ENCODE measurements at regions not wholly inside any gene's neighbourhood (a gene's known extent, or its start where the extent isn't known, plus 50 kb on each side); places are given as distances from the start of the nearest gene placed in this dataset.
"Not testable (repeated sequence)": the region's sequence is repeated elsewhere in the genome, so short reads cannot be mapped to it uniquely, and the experiment has no call there.

DNA sequence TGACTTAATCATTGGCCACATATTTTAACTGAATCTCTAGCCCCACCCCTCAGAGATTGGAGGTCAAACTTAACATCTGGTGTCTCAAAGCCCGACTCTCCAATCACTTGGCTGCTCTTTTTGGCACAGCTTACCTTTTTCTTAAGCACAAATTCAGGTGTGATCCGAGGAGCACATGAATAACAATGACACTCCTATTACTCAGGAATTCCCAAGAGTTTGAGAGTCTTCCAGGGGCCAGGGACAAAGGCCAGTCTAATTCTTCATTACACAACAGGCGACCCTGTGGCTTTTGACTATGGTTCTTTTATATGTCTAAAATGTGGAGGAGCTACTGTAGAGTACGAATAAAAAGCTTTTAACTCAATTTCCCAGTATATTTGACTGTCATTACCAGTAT is 190.7 kb upstream of the FAM240B start:
- H3K4me1 ChIP-seq (replicated peaks in 1 of 2); ATAC-seq (replicated peaks in 6 of 8): not testable (repeated sequence)
- WGBS, 10 experiments = no CpG with 5 or more reads among the region's 4 CpGs

DNA sequence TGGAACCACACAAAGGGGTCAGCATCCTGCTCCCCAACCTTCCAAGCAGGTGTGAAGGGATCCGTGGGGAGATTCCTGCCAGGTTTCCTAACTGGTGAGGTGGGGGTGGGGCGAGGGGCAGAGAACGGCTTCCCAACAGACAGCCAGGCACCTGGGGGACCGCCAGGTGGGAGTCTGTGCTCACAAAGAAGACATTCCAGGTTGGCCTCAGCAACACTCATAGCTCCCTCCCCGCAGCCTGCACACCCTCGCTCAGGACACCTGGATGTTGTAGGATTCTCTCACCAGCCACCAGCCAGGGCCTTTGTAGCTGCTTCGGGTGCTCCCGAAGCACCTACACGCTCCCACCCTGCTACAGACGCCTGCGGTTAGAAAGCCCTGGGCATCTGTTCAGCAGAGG is 184.8 kb upstream of the FAM240B start:
- H3K4me1 ChIP-seq (replicated peaks in 1 of 2); H3K27ac ChIP-seq; H3K4me3 ChIP-seq; ATAC-seq (replicated peaks in 6 of 8); in situ Hi-C loops (cut with MboI; ENCODE audit: low pct_unique_long_range_greater_than_20kb in 2 of 9, low sequenced_read_pairs in 9 of 9, unreplicated experiment in 9 of 9): not testable (repeated sequence)
- WGBS, 10 experiments = no CpG with 5 or more reads among the region's 11 CpGs

More for the DNA sequence above, 190.7 kb upstream of the FAM240B start:
- H3K27ac ChIP-seq; H3K4me3 ChIP-seq; in situ Hi-C loops (cut with MboI; ENCODE audit: low pct_unique_long_range_greater_than_20kb in 2 of 9, low sequenced_read_pairs in 9 of 9, unreplicated experiment in 9 of 9): not testable (repeated sequence)

DNA sequence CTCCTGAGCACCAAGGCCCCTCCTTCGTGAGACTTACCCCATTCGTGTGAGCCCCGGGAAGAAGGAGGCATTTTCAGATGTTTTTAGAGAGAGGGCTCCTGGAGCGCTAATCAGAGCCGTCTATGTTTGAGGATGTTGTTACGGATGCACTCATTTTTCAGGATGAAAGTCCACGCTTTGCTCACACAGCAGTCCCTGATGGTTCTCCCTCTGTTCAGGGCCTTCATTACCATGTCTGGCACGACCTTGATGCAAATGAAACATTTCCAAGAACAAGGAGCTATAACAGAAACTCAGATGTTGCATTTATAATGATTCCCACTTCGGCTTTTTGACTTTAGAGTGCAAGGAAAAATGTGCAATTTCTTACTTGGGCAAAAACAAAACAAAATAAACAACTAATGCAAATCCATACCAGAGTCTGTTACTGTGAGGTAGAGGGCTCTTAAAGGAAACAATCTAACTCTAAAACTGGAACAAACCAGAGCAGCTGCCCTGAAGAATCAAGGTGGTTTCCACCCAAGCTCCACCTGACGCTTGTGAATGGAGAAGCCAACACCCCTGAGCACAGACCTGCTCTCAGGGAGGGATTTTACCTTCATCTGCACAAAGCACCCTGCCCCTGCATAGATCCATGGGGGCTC is 181.7 kb upstream of the FAM240B start:
- H3K4me1 ChIP-seq (replicated peaks in 1 of 2); H3K4me3 ChIP-seq; H3K27ac ChIP-seq; in situ Hi-C loops (cut with MboI; ENCODE audit: low pct_unique_long_range_greater_than_20kb in 2 of 9, low sequenced_read_pairs in 9 of 9, unreplicated experiment in 9 of 9): not testable (repeated sequence)
- ATAC-seq (replicated peaks in 6 of 8) = peak in 5 of 8 experiments; percentile 23 to 91 (median 73)
- WGBS, 10 experiments = no CpG with 5 or more reads among the region's 10 CpGs

DNA sequence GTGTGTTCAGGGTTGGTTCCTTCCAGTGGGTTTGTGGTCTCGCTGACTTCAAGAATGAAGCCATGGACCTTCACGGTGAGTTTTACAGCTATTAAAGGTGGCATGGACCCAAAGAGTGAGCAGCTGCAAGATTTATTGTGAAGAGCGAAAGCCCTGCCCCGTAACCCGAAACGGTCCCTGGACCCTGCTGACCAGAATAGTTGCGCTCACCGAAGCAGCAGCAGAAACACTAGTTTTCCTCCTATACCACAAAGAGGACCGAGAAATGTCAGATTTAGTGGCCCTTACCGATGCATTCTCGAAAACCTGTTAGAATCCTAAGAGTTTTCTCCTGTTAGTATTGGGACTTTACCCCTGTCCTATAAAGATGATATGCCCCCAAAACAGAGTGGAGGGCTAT is 176.5 kb upstream of the FAM240B start:
- H3K27ac ChIP-seq; ATAC-seq (replicated peaks in 6 of 8); in situ Hi-C loops (cut with MboI; ENCODE audit: low pct_unique_long_range_greater_than_20kb in 2 of 9, low sequenced_read_pairs in 9 of 9, unreplicated experiment in 9 of 9); H3K4me3 ChIP-seq; H3K4me1 ChIP-seq (replicated peaks in 1 of 2): not testable (repeated sequence)
- WGBS, 10 experiments = no CpG with 5 or more reads among the region's 11 CpGs

DNA sequence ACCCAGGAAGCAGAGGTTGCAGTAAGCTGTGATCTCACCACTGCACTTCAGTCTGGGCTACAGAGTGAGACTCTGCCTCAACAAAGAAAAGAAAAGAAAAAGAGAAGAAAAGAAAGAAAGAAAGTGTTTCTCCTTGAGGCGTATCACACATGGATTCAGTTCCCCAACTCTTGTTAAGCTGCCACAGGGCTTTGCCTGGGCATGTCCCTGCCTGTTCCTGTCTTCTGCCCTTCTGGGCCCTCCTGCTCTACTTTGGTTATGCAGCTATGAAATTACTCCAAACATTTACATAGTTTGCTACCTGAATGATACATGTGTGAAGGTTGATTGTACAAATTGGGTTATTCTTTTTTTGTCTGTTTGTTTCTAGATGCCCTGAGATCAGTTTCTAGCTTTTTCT is 175.3 kb upstream of the FAM240B start:
- H3K27ac ChIP-seq; H3K4me3 ChIP-seq; H3K4me1 ChIP-seq (replicated peaks in 1 of 2); in situ Hi-C loops (cut with MboI; ENCODE audit: low pct_unique_long_range_greater_than_20kb in 2 of 9, low sequenced_read_pairs in 9 of 9, unreplicated experiment in 9 of 9): not testable (repeated sequence)
- no CpG with 5 or more reads among the region's 1 CpG for WGBS, 10 experiments
- peak in 2 of 8 experiments; percentile 55 to 61 for ATAC-seq (replicated peaks in 6 of 8)

DNA sequence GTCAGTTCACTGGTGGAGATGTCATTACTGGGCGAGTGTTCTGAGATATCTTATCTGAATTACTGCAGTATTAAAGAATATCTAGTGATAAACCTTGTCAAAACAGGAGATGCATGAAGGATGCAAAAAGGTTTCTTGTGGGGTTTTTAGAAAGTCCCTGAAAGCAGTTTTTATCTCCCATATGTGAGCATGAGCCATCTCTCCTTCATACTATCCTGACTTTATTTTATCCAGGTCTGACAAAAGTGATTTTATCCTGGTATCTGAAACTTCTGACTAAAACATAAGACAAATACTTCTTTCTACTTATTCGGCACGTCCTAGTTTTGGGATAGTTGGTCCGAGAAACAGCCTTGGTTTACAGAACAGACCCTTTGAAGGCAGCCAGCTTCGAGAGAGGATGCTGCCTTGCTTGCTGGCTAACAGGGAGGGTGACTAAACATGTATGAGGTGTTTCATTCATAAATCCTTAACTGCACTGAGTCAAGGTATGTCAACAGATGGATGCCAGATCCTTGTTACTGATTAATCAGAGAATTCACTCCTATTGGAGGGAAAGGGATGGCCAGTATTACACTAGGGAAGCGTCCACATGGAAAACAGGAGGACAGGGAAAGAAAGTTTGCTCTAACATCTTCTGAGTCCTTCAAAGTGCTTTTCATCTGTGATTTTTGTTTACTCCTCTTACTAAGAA is 172.8 kb upstream of the FAM240B start:
- WGBS, 10 experiments = no CpG with 5 or more reads among the region's 6 CpGs
- peak in 1 of 8 experiments; percentile 10 for ATAC-seq (replicated peaks in 6 of 8)
- H3K27ac ChIP-seq; in situ Hi-C loops (cut with MboI; ENCODE audit: low pct_unique_long_range_greater_than_20kb in 2 of 9, low sequenced_read_pairs in 9 of 9, unreplicated experiment in 9 of 9); H3K4me3 ChIP-seq; H3K4me1 ChIP-seq (replicated peaks in 1 of 2): not testable (repeated sequence)

DNA sequence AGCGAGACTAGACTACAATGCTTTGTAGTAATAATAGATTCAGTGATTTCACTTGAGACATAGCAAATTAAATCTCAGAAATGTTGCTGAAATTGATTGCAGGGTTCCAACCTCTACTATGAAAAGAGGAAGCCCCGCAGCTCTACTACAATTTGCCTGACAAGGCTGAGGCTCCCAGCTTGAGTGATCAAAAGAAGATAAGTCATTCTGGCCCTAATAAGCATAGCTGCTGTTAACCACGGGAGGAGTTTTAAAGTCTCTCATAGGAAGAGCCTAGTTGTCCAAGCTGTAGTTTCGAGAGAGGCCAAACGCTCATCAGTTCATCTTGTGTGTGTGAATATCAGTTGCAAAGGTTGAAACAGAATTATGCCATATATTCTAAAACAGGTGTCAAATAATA is 166.1 kb upstream of the FAM240B start:
- H3K4me3 ChIP-seq; H3K4me1 ChIP-seq (replicated peaks in 1 of 2); H3K27ac ChIP-seq; in situ Hi-C loops (cut with MboI; ENCODE audit: low pct_unique_long_range_greater_than_20kb in 2 of 9, low sequenced_read_pairs in 9 of 9, unreplicated experiment in 9 of 9): not testable (repeated sequence)
- no CpG with 5 or more reads among the region's 5 CpGs for WGBS, 10 experiments
- ATAC-seq (replicated peaks in 6 of 8) = peak in 5 of 8 experiments; percentile 51 to 81 (median 71)

DNA sequence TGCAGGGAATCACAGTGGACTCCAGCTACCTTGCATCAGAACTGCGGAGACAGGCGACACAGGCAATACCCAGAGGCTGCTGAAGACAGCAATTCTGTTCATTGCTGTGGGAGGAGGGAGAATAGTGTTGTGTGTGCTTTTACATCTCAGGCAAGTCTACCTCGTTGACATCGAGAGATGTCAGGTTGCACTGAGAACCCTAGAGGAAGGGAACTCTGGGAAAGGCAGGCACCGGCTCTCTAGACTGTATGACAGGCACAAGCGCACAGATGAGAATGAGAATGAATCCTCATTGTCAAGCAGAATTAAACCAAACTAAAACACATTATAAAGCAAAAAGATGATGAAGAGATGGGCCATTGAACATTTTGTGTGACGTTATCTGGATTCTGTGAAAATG is 155.7 kb upstream of the FAM240B start:
- H3K4me3 ChIP-seq; in situ Hi-C loops (cut with MboI; ENCODE audit: low pct_unique_long_range_greater_than_20kb in 2 of 9, low sequenced_read_pairs in 9 of 9, unreplicated experiment in 9 of 9); ATAC-seq (replicated peaks in 6 of 8); H3K27ac ChIP-seq; H3K4me1 ChIP-seq (replicated peaks in 1 of 2): not testable (repeated sequence)
- no CpG with 5 or more reads among the region's 7 CpGs for WGBS, 10 experiments

DNA sequence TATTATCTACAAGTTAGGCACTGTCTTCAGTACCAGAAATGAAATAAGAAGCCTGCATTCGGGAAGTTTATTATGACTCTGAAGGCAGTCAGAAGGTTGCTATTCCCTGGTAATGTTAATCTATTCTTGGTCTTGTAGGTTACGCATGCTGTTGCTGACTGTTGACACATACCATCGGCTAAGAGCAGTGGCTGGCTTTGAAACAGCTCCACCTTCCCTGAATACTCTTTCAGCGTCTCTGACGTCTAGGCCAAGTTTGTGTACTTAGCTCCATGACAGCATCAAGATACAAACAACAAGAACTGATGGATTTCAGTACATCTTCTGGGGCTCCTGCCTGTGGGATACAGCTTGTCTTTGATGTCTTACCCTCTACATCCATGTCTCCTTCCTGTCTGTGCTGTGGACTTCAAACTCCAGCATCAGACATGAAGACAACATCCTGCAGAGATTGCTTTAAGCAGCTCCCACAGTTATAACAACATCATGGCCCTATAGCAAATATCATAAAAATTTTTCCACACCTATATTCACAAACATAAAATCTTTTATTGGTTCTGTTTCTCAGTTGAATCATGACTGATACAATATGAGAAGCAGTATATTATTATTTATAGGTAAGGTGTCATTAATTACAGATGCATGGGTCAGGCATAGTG is 151.5 kb upstream of the FAM240B start:
- in situ Hi-C loops (cut with MboI; ENCODE audit: low pct_unique_long_range_greater_than_20kb in 2 of 9, low sequenced_read_pairs in 9 of 9, unreplicated experiment in 9 of 9); H3K27ac ChIP-seq; ATAC-seq (replicated peaks in 6 of 8); H3K4me3 ChIP-seq; H3K4me1 ChIP-seq (replicated peaks in 1 of 2): not testable (repeated sequence)
- no CpG with 5 or more reads among the region's 5 CpGs for WGBS, 10 experiments

DNA sequence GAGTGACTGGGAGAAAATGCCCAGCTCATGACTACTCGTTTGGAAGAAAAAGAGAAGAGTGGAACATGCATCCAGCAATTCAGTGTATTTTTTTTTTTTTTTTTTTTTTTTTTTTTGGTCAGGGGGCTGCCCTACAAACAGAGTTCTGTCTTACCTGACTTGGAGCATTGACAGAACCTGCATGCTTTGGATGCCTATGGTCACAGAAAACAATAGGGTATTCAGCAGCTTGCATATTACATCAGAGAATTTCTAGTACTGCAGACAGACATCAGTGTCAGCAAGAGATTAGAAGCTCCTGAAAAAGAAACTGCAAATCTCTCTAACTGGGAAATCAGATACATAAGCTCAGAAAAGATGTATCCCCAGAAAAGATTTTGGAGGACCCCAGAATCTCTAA is 139.9 kb upstream of the FAM240B start:
- H3K4me1 ChIP-seq (replicated peaks in 1 of 2); in situ Hi-C loops (cut with MboI; ENCODE audit: low pct_unique_long_range_greater_than_20kb in 2 of 9, low sequenced_read_pairs in 9 of 9, unreplicated experiment in 9 of 9); H3K27ac ChIP-seq; H3K4me3 ChIP-seq; ATAC-seq (replicated peaks in 6 of 8): not testable (repeated sequence)
- no CpG with 5 or more reads among the region's 1 CpG for WGBS, 10 experiments

DNA sequence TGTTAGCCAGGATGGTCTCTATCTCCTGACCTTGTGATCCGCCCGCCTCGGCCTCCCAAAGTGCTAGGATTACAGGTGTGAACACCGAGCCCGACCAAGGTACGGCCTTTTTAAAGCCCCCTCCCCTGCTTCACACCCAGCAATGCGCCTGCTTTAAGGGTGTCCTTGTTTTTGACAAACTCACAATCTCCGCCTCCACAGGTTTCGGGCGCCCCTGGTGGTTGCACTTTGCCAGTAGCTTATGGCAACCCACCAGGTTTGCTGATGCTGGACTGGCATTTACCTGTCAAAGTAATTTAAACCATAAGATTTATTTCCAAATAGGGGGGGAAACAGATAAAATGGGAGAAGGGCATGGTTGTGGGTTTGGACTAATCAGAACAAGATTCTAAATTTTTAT is 129.0 kb upstream of the FAM240B start:
- H3K4me1 ChIP-seq (replicated peaks in 1 of 2); in situ Hi-C loops (cut with MboI; ENCODE audit: low pct_unique_long_range_greater_than_20kb in 2 of 9, low sequenced_read_pairs in 9 of 9, unreplicated experiment in 9 of 9); H3K27ac ChIP-seq; ATAC-seq (replicated peaks in 6 of 8); H3K4me3 ChIP-seq: not testable (repeated sequence)
- WGBS, 10 experiments = no CpG with 5 or more reads among the region's 10 CpGs

DNA sequence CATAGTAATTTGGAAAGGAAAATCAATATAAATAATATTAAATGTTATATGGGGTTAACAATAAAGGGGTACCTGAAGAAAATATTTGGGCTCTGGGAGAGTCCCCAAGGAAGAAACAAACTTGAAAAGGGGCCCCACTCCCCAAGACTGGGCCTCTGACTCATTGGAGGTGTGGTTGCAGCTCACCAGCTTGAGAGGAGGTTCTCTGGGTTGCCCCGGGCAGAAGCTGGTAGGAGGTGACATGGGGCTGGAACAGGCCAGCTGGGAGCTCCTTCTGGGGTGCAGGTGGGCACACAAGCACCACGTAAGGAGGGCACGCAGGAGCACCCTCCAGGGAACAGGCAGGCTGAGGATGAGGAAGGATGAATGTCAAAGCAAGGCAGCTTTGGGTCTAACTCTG is 120.3 kb upstream of the FAM240B start:
- H3K27ac ChIP-seq; H3K4me1 ChIP-seq (replicated peaks in 1 of 2); H3K4me3 ChIP-seq; in situ Hi-C loops (cut with MboI; ENCODE audit: low pct_unique_long_range_greater_than_20kb in 2 of 9, low sequenced_read_pairs in 9 of 9, unreplicated experiment in 9 of 9): not testable (repeated sequence)
- WGBS, 10 experiments = no CpG with 5 or more reads among the region's 3 CpGs
- ATAC-seq (replicated peaks in 6 of 8) = peak in 1 of 8 experiments; percentile 53

DNA sequence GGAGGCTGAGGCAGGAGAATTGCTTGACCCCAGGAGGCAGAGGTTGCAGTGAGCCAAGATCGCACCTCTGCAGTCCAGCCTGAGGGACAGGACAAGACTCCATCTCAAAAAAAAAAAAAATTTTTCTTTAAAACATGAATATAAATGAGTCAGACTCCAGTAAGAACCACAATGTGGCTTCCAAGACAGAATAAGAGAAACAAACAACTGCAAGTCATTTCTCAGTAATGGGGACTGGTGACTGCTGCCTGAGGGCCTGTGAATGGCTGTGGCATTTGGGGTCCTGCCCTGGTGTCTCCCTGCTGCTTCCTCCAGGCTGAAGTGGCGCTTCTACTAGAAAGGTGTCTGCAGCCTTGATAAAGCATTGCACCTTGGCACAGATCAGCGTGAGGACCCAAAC is 113.8 kb upstream of the FAM240B start:
- H3K4me3 ChIP-seq; H3K27ac ChIP-seq; ATAC-seq (replicated peaks in 6 of 8); in situ Hi-C loops (cut with MboI; ENCODE audit: low pct_unique_long_range_greater_than_20kb in 2 of 9, low sequenced_read_pairs in 9 of 9, unreplicated experiment in 9 of 9); H3K4me1 ChIP-seq (replicated peaks in 1 of 2): not testable (repeated sequence)
- no CpG with 5 or more reads among the region's 3 CpGs for WGBS, 10 experiments

DNA sequence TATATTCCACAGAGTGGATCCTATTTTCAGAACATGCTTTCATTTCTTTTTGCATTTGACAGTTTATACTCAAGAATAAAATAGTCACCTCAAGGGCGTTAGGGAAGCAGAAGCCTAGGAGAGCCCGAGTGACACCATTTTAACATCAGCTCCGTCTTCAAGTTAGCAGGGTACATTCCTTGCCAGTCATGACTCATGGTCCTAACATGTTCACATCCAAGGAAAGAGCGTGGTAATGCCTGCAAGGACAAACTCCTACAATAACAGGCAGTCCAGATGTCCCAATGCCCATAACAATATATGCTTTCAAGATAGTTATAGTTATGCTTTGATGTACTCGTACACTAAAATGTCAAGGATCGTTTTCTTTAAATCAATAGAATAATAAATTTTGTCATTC is 93.9 kb upstream of the FAM240B start:
- H3K4me3 ChIP-seq; in situ Hi-C loops (cut with MboI; ENCODE audit: low pct_unique_long_range_greater_than_20kb in 2 of 9, low sequenced_read_pairs in 9 of 9, unreplicated experiment in 9 of 9); H3K4me1 ChIP-seq (replicated peaks in 1 of 2); ATAC-seq (replicated peaks in 6 of 8); H3K27ac ChIP-seq: not testable (repeated sequence)
- no CpG with 5 or more reads among the region's 6 CpGs for WGBS, 10 experiments
